ENCODE measurements at regions not wholly inside any gene's neighbourhood (a gene's known extent, or its start where the extent isn't known, plus 50 kb on each side); places are given as distances from the start of the nearest gene placed in this dataset.

- in situ Hi-C loops (cut with HindIII; ENCODE audit: low sequenced_read_pairs): no loop called here
- TF ChIP-seq, protein P1, sequence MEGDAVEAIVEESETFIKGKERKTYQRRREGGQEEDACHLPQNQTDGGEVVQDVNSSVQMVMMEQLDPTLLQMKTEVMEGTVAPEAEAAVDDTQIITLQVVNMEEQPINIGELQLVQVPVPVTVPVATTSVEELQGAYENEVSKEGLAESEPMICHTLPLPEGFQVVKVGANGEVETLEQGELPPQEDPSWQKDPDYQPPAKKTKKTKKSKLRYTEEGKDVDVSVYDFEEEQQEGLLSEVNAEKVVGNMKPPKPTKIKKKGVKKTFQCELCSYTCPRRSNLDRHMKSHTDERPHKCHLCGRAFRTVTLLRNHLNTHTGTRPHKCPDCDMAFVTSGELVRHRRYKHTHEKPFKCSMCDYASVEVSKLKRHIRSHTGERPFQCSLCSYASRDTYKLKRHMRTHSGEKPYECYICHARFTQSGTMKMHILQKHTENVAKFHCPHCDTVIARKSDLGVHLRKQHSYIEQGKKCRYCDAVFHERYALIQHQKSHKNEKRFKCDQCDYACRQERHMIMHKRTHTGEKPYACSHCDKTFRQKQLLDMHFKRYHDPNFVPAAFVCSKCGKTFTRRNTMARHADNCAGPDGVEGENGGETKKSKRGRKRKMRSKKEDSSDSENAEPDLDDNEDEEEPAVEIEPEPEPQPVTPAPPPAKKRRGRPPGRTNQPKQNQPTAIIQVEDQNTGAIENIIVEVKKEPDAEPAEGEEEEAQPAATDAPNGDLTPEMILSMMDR (IDR thresholded peaks at IDR 0.05; ENCODE audit: low read depth, low read length): no peak
- H3K4me3 ChIP-seq (ENCODE audit: low read depth, low read length): no peak overlapping the region
- DNase-seq (ENCODE audit: low read depth, low spot score): no peak
Observed at GRCh38 chr13:53568491-53568890, 539.9 kb downstream of the OLFM4 start.

DNA sequence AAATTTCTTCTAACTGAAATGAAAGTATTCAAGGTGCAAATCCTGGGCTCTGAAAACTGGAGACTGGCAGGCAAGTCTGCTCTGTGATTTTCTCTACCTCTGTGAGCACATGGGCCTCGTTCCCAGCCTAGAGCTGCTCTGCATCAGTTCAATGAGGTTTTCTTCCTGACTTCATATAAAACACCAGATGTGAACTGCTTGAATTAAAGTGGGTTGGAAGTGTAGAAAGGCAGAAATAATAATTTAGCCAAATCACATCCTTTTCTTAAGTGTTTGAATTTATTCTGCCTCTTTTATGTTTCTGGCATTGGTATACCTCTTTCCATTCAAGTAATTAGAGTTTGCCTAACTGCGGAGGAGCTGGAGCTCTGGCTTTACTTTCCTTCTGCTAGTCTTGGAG, 540.8 kb downstream of the OLFM4 start:
- no peak for DNase-seq (ENCODE audit: low read depth, low spot score)
- no peak overlapping the region for H3K4me3 ChIP-seq (ENCODE audit: low read depth, low read length)
- in situ Hi-C loops (cut with HindIII; ENCODE audit: low sequenced_read_pairs): no loop called here
- TF ChIP-seq, protein P1 (IDR thresholded peaks at IDR 0.05; ENCODE audit: low read depth, low read length): no peak

DNA sequence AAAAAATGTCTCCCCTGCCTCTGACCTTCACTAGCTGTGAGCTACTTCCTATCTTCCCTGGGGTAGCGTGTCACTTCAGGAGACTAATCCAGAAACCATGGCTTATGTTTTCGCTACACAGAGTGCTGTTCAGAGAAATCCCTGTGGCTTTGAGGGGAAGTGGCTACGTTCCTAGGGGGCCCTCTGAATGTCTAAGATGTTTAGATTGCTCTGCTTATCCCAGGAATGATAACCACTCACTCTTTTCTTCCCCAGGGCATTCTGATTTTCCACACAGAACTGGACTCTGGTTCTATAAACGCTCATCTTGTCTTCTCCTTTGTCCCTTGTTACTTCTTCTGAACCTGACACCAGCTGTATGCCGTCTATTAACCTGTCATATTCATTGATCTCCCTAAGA, 572.5 kb downstream of the OLFM4 start:
- TF ChIP-seq, protein P1 (IDR thresholded peaks at IDR 0.05; ENCODE audit: low read depth, low read length): no peak
- in situ Hi-C loops (cut with HindIII; ENCODE audit: low sequenced_read_pairs): no loop called here
- H3K4me3 ChIP-seq (ENCODE audit: low read depth, low read length): no peak overlapping the region
- DNase-seq (ENCODE audit: low read depth, low spot score): no peak

DNA sequence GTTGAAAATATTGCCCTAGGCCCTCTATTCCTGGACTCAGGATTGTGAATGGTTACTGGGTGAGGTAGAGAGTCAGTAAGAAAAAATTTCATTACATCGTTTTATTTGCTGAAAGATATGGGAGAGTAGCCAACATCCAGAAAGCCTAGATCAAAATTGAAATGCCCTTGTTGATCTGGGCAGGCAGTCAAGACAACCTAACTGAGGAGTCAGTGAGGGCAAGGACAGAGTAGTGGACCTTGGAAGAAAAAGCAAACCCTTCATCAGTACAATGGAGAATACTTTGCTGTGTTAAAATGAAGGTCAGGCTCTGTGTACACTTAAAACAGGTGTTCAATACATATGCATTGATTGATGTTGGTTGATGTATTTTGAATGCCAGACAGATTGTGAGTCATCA, 576.7 kb downstream of the OLFM4 start:
- in situ Hi-C loops (cut with HindIII; ENCODE audit: low sequenced_read_pairs): no loop called here
- TF ChIP-seq, protein P1 (IDR thresholded peaks at IDR 0.05; ENCODE audit: low read depth, low read length): no peak
- H3K4me3 ChIP-seq (ENCODE audit: low read depth, low read length): no peak overlapping the region
- DNase-seq (ENCODE audit: low read depth, low spot score): no peak

DNA sequence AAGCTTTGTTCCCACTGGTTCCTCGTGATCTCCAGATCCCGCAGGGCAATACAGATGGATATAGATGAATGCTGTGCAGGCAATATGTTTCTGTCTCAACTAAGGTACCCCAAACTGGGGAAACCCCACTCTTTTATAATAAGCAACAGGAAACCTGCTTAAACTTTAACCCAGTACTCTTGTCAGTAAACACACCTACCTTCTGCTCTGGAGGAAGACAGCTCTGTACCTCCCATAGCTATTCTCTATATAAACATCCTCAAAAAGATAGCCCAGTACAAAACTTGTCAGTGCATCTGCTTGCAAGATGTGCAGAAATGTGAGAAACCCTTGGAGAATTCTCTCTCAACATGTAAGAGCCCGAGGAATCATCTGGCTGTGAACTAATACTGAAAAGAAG, 583.6 kb downstream of the OLFM4 start:
- DNase-seq (ENCODE audit: low read depth, low spot score): no peak

GRCh38 chr13:53622456-53622855, 593.8 kb downstream of the OLFM4 start:
- in situ Hi-C loops (cut with HindIII; ENCODE audit: low sequenced_read_pairs): no loop called here
- DNase-seq (ENCODE audit: low read depth, low spot score): peak; percentile 7
- no peak overlapping the region for H3K4me3 ChIP-seq (ENCODE audit: low read depth, low read length)
- TF ChIP-seq, protein P1 (IDR thresholded peaks at IDR 0.05; ENCODE audit: low read depth, low read length): no peak

More for the DNA sequence above, 583.6 kb downstream of the OLFM4 start:
- TF ChIP-seq, protein P1 (IDR thresholded peaks at IDR 0.05; ENCODE audit: low read depth, low read length): no peak
- no peak overlapping the region for H3K4me3 ChIP-seq (ENCODE audit: low read depth, low read length)
- in situ Hi-C loops (cut with HindIII; ENCODE audit: low sequenced_read_pairs): no loop called here

- no peak overlapping the region for H3K4me3 ChIP-seq (ENCODE audit: low read depth, low read length)
- DNase-seq (ENCODE audit: low read depth, low spot score): no peak
- in situ Hi-C loops (cut with HindIII; ENCODE audit: low sequenced_read_pairs): no loop called here
- TF ChIP-seq, protein P1 (IDR thresholded peaks at IDR 0.05; ENCODE audit: low read depth, low read length): no peak
Observed at GRCh38 chr13:53623146-53623545, 594.5 kb downstream of the OLFM4 start.
